Thoracic aorta (tissue), 2 donors: ENCODE measurements at regions not wholly inside any gene's neighbourhood (a gene's known extent, or its start where the extent isn't known, plus 50 kb on each side); places are given as distances from the start of the nearest gene placed in this dataset.
"Not testable (repeated sequence)": the region's sequence is repeated elsewhere in the genome, so short reads cannot be mapped to it uniquely, and the experiment has no call there.

Experiments used
- ATAC-seq: fragments of 150-250 bp; one replicate; pipeline ENCODE4 v1.8.0; 2017; ENCODE audit warnings: low read depth; ENCODE audit not compliant: insufficient number of reproducible peaks, low FRiP score
- DNase-seq: peaks from one replicate; pipeline ENCODE4 v3.0.0-alpha.2; 2020; ENCODE audit warnings: low spot score
- H3K27ac ChIP-seq, 2 donors: fragments of 200-600 bp; sonication (generic); 1 replicate in 1 of 2; 2 replicates in 1 of 2; pipeline ENCODE4 v1.5.1; 2016; ENCODE audit warnings: mild to moderate bottlenecking in 2 of 2, moderate library complexity in 2 of 2
- H3K27me3 ChIP-seq: fragments of 200-600 bp; sonication (generic); replicated peaks from 2 replicates; pipeline ENCODE4 v1.6.0; 2016; ENCODE audit warnings: mild to moderate bottlenecking; ENCODE audit not compliant: insufficient read depth
- H3K36me3 ChIP-seq: fragments of 200-600 bp; sonication (generic); one replicate; pipeline ENCODE4 v1.5.1; 2016
- H3K4me1 ChIP-seq, 2 donors: fragments of 200-600 bp; sonication (generic); 1 replicate in 1 of 2; 2 replicates in 1 of 2; pipeline versions ENCODE4 v1.5.1 to v1.6.0; 2016; ENCODE audit warnings: low read depth in 2 of 2, mild to moderate bottlenecking in 1 of 2; ENCODE audit not compliant: control insufficient read depth in 1 of 2
- H3K4me3 ChIP-seq: fragments of 200-600 bp; sonication (generic); 2 replicates; pipeline ENCODE4 v1.5.1; 2016; ENCODE audit warnings: mild to moderate bottlenecking
- H3K9me3 ChIP-seq: fragments of 200-600 bp; sonication (generic); 2 replicates; pipeline ENCODE4 v1.5.1; 2016
- TF ChIP-seq, protein P1 (sequence below): fragments of 200-600 bp; sonication (generic); IDR thresholded peaks from one replicate; pipeline ENCODE4 v1.5.1; 2019; ENCODE audit warnings: antibody characterized with exemption

DNA sequence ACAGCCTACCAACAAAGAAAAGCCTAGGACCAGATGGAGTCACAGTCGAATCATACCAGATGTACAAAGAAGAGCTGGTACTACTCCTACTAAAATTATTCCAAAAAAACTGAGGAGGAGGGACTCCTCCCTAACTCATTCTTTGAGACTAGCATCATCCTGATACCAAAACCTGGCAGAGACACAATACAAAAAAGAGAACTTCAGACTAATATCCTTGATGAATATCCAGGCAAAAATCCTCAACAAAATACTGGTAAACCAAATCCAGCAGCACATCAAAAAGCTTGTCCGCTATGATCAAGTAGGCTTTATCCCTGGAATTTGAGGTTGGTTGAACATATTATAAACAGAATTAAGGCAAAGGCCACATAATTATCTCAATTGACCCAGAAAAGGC, 900.4 kb upstream of the ARRDC3 start:
- DNase-seq (no peak), ATAC-seq (no peak)
- TF ChIP-seq, protein P1, sequence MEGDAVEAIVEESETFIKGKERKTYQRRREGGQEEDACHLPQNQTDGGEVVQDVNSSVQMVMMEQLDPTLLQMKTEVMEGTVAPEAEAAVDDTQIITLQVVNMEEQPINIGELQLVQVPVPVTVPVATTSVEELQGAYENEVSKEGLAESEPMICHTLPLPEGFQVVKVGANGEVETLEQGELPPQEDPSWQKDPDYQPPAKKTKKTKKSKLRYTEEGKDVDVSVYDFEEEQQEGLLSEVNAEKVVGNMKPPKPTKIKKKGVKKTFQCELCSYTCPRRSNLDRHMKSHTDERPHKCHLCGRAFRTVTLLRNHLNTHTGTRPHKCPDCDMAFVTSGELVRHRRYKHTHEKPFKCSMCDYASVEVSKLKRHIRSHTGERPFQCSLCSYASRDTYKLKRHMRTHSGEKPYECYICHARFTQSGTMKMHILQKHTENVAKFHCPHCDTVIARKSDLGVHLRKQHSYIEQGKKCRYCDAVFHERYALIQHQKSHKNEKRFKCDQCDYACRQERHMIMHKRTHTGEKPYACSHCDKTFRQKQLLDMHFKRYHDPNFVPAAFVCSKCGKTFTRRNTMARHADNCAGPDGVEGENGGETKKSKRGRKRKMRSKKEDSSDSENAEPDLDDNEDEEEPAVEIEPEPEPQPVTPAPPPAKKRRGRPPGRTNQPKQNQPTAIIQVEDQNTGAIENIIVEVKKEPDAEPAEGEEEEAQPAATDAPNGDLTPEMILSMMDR, result no peak
- no peaks in the 10 kb centered on the region for H3K36me3 ChIP-seq
- H3K4me3 ChIP-seq, result no peak overlapping the region
- H3K27me3 ChIP-seq, result no peaks in the 10 kb centered on the region
- no peak overlapping the region for H3K27ac ChIP-seq
- no peaks in the 10 kb centered on the region for H3K4me1 ChIP-seq
- H3K9me3 ChIP-seq, result peaks cover 4% of the 10 kb centered on the region

DNA sequence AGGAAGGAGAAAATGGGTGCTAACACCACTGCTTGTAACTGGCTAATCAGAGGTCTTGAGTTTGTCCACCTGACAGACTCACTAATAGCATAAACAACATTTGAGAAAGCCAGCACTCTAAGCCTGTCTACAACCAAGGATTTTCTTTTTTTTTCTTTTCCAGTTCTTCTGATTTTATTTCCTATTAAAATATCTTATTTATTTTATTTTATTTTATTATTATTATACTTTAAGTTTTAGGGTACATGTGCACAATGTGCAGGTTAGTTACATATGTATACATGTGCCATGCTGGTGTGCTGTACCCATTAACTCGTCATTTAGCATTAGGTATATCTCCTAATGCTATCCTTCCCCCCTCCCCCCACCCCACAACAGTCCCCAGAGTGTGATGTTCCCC, 888.6 kb upstream of the ARRDC3 start:
- not testable (repeated sequence) for H3K4me3 ChIP-seq, H3K36me3 ChIP-seq, H3K9me3 ChIP-seq, H3K27me3 ChIP-seq, H3K4me1 ChIP-seq, DNase-seq, H3K27ac ChIP-seq, ATAC-seq

DNA sequence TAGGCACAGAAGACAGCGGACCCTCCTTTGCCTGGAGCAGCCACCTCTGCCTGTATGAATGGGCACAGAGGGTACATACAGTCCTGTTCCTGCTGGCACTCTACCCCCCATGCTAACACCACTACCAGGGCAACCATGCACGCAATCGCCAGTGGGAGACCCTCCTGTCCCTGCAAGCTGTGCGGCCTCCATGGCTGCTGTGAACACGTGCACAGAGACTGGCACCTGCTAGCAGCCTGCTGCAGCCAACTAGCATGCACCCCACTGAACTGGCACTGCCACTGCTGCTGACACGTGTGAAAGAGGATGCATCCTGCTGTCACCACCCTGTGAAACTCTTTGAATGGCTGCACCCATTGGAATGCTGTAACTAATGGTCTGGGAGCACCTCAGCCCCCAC, 885.2 kb upstream of the ARRDC3 start:
- Histone ChIP-seq H3K4me3 (no peak overlapping the region), H3K27ac (no peak overlapping the region), H3K9me3 (no peaks in the 10 kb centered on the region), H3K4me1 (no peaks in the 10 kb centered on the region), H3K36me3 (no peaks in the 10 kb centered on the region), H3K27me3 (no peaks in the 10 kb centered on the region)
- TF ChIP-seq, protein P1, result no peak
- DNase-seq (no peak), ATAC-seq (no peak)

DNA sequence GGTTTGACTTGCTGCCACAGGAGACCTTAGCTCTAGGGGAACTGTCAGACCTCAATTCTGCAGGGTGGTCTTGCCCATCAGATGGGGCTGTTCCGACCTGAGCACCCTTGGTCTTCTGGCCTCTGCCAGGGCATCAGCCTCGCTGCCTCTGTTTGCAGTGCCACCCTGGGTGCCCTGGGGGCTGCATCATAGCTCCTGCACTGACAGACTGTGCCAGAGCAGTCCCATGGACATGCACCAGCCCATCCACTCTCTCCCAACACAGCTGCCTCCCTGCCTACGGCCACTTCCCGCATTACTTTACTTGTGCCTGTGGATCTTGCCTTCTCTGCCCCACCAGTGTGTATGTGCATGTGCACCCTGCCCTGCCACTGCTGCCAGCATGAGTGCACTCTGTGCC, 884.7 kb upstream of the ARRDC3 start:
- TF ChIP-seq, protein P1, result no peak
- no peaks in the 10 kb centered on the region for H3K27me3 ChIP-seq
- ATAC-seq, result no peak
- no peak overlapping the region for H3K4me3 ChIP-seq
- H3K4me1 ChIP-seq, result no peaks in the 10 kb centered on the region
- no peak for DNase-seq
- H3K9me3 ChIP-seq, result no peaks in the 10 kb centered on the region
- H3K27ac ChIP-seq, result no peak overlapping the region
- H3K36me3 ChIP-seq, result no peaks in the 10 kb centered on the region

DNA sequence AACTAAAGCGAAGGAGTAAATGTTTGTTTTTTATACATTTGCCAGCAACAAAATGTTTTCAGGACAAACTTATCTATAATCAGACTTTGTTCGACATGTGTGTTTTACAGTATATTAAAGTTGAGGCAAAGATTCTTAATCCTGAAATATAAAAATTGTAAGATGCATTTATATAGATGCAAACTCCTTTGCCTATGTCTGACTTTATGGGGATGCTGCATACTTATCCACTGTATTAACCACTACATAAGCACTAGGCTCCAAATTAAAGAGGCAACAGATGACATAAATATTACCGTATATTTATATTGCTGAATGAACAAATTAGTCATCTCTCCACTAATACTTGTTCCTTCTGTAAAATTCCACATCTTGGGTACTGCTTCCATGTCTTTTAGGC, 882.7 kb upstream of the ARRDC3 start:
- Histone ChIP-seq H3K9me3 (no peaks in the 10 kb centered on the region), H3K4me3 (no peak overlapping the region), H3K27ac (no peak overlapping the region), H3K4me1 (no peaks in the 10 kb centered on the region), H3K36me3 (no peaks in the 10 kb centered on the region), H3K27me3 (no peaks in the 10 kb centered on the region)
- no peak for DNase-seq
- ATAC-seq, result no peak
- TF ChIP-seq, protein P1, result no peak

DNA sequence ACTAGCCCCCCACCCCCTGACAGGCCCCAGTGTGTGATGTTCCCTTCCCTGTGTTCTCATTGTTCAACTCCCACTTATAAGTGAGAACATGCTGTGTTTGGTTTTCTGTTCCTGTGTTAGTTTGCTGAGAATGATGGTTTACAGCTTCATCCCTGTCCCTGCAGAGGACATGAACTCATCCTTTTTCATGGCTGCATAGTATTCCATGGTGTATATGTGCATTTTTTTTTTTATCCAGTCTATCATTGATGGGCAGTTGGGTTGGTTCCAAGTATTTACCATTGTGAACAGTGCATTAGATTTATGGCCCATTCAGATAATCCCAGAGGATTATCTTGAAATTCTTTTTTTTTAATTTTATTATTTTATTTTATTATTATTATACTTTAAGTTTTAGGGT, 872.5 kb upstream of the ARRDC3 start:
- not testable (repeated sequence) for H3K27ac ChIP-seq

More for the DNA sequence above, 872.5 kb upstream of the ARRDC3 start:
- not testable (repeated sequence) for H3K27me3 ChIP-seq, DNase-seq, H3K9me3 ChIP-seq, H3K36me3 ChIP-seq, ATAC-seq, H3K4me1 ChIP-seq, H3K4me3 ChIP-seq
